T-helper 9 cell (primary cell): ENCODE measurements at regions not wholly inside any gene's neighbourhood (a gene's known extent, or its start where the extent isn't known, plus 50 kb on each side); places are given as distances from the start of the nearest gene placed in this dataset.
"Not testable (repeated sequence)": the region's sequence is repeated elsewhere in the genome, so short reads cannot be mapped to it uniquely, and the experiment has no call there.

Experiments
- DNase-seq: peaks from one replicate; pipeline ENCODE4 v3.0.0-alpha.2; 2020

- DNase-seq, result no peak
These were observed 787.7 kb upstream of the TMEM132C start for GRCh38 chr12:127479256-127479655.

- no peak for DNase-seq
These were observed 786.1 kb upstream of the TMEM132C start for GRCh38 chr12:127480775-127481314.

- DNase-seq, result no peak
These were observed 784.0 kb upstream of the TMEM132C start for GRCh38 chr12:127482950-127483349.

- no peak for DNase-seq
These were observed 781.4 kb upstream of the TMEM132C start for GRCh38 chr12:127485528-127485927.

GRCh38 chr12:127487031-127487430 is 779.9 kb upstream of the TMEM132C start:
- no peak for DNase-seq

- no peak for DNase-seq
These were observed 777.9 kb upstream of the TMEM132C start for GRCh38 chr12:127489061-127489460.

GRCh38 chr12:127494961-127495915 is 771.7 kb upstream of the TMEM132C start:
- no peak for DNase-seq

- DNase-seq, result no peak
These were observed 770.7 kb upstream of the TMEM132C start for GRCh38 chr12:127496255-127496654.

GRCh38 chr12:127500512-127501035 is 766.4 kb upstream of the TMEM132C start:
- DNase-seq, result no peak

- no peak for DNase-seq
These were observed 765.1 kb upstream of the TMEM132C start for GRCh38 chr12:127501916-127502315.

- DNase-seq, result no peak
These were observed 763.7 kb upstream of the TMEM132C start for GRCh38 chr12:127503246-127503645.

GRCh38 chr12:127503996-127504395 is 763.0 kb upstream of the TMEM132C start:
- not testable (repeated sequence) for DNase-seq

GRCh38 chr12:127504874-127505273 is 762.1 kb upstream of the TMEM132C start:
- DNase-seq, result no peak

GRCh38 chr12:127507341-127507740 is 759.6 kb upstream of the TMEM132C start:
- DNase-seq, result no peak

- no peak for DNase-seq
These were observed 757.7 kb upstream of the TMEM132C start for GRCh38 chr12:127509066-127509778.

- DNase-seq, result no peak
These were observed 751.0 kb upstream of the TMEM132C start for GRCh38 chr12:127515941-127516340.

- DNase-seq, result no peak
These were observed 750.5 kb upstream of the TMEM132C start for GRCh38 chr12:127516467-127516866.

- DNase-seq, result no peak
These were observed 747.2 kb upstream of the TMEM132C start for GRCh38 chr12:127519779-127520178.

- no peak for DNase-seq
These were observed 740.0 kb upstream of the TMEM132C start for GRCh38 chr12:127526925-127527324.

GRCh38 chr12:127528551-127528950 is 738.4 kb upstream of the TMEM132C start:
- no peak for DNase-seq

GRCh38 chr12:127531542-127531941 is 735.4 kb upstream of the TMEM132C start:
- no peak for DNase-seq

GRCh38 chr12:127533353-127533752 is 733.6 kb upstream of the TMEM132C start:
- DNase-seq, result no peak

- DNase-seq, result no peak
These were observed 730.0 kb upstream of the TMEM132C start for GRCh38 chr12:127536833-127537428.
